GM10266 (cell line): ENCODE measurements at regions not wholly inside any gene's neighbourhood (a gene's known extent, or its start where the extent isn't known, plus 50 kb on each side); places are given as distances from the start of the nearest gene placed in this dataset.

Source experiments
- DNase-seq: peaks from one replicate; pipeline ENCODE4 v3.0.0; 2012; ENCODE audit errors: extremely low spot score
- TF ChIP-seq, protein P1 (sequence below): IDR thresholded peaks from 2 replicates; pipeline ENCODE4 v1.5.1; 2012; ENCODE audit warnings: mild to moderate bottlenecking, low read depth; ENCODE audit not compliant: control insufficient read depth, insufficient read depth; ENCODE audit errors: missing control alignments

DNA sequence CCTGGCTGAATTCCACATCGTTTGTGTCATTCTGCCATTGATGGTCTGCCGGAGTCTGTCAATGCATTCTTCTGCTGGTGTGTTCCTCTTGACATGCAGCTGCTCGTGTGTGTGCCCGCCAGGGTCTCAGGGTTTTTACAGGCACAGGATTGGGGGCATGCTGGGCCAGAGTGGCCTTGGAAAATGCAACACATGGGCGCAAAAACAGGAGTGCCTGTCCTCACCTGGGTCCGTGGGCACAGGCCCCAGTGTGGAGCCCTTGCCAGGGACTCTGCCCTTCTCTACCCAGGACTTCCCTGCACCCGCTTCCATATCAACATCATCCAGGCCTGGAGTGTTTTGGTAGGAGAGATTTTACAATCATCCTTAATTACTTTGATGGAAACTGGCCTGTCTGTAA is 340.7 kb downstream of the KIF20B start:
- DNase-seq, result no peak
- TF ChIP-seq, protein P1, sequence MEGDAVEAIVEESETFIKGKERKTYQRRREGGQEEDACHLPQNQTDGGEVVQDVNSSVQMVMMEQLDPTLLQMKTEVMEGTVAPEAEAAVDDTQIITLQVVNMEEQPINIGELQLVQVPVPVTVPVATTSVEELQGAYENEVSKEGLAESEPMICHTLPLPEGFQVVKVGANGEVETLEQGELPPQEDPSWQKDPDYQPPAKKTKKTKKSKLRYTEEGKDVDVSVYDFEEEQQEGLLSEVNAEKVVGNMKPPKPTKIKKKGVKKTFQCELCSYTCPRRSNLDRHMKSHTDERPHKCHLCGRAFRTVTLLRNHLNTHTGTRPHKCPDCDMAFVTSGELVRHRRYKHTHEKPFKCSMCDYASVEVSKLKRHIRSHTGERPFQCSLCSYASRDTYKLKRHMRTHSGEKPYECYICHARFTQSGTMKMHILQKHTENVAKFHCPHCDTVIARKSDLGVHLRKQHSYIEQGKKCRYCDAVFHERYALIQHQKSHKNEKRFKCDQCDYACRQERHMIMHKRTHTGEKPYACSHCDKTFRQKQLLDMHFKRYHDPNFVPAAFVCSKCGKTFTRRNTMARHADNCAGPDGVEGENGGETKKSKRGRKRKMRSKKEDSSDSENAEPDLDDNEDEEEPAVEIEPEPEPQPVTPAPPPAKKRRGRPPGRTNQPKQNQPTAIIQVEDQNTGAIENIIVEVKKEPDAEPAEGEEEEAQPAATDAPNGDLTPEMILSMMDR, result no peak

DNA sequence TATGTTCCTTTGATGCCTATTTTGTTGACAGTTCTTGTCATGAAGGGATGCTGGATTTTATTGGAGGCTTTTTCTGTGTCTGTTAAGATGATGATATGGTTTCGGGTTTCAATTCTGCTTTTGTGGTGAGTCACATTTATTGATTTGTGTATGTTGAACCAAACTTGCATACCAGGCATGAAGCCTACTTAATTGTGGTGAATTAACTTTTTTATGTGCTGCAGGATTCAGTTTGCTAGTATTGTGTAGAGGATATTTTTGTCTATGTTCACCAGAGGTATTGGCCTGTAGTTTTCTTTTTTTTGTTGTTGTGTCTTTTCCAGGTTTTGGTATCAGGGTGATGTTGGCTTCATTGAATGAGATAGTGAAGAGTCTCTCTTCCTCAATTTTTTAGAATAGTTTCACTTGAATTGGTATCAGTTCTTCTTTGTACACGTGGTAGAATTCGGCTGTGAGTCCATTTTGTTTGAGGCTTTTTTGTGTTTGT is 345.9 kb downstream of the KIF20B start:
- TF ChIP-seq, protein P1, result no peak
- no peak for DNase-seq

DNA sequence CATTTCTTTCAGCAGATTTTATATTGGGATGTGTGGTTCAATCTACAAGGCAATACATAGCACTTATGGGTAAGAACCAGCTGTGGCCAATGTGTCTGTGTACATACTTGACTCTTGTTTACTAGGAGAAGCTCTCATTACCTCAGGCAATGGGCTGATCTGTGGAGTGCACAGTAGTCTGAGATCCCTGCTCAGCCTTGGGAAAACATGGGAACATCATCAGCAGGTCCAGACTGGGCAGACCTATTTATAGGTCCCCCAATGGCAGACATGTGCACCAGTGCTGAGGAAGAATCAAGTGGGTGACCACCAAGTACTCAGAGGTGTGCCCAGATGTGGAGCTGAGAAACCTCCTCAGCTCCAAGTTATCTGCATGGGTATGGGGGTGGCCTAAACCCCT is 349.7 kb downstream of the KIF20B start:
- TF ChIP-seq, protein P1, result no peak
- no peak for DNase-seq

DNA sequence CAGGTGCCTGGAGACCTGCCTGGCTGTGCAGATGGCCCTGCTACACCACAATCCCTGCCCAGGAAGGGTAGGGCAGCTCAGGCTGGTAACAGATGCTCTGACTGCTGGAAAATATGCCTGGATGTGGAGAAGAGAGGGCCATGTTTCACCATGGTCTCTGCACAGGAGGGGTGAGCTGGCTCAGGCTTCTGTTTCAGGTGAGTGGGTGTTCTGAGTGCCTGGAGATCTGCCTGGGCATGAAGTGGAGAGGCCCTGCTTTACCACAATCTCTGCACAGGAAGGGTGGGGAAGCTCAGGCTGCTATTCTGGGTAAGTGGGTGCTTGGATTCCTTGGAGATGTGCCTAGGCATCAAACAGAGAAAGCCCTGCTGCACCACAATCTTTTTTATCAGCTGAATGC is 350.1 kb downstream of the KIF20B start:
- no peak for DNase-seq
- TF ChIP-seq, protein P1, result no peak

DNA sequence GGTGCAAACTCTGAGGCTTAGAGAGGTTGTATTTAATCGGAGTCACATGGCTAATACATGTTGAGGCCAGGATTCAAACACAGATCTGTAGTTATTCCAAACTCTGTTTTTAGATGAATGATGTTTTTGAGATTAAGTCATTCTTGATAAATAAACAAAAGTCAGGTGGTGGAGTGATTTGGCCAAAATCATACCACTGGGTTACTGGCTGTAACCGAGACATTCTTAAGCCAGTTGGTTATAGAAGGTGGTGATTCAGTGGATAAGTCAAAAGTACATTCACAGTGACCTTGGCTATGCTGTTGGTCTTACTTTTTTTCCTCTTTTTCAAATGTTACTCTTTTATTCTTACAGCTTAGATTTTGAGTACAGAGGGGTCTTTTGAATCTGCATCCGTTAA is 361.4 kb downstream of the KIF20B start:
- DNase-seq, result no peak
- TF ChIP-seq, protein P1, result no peak

DNA sequence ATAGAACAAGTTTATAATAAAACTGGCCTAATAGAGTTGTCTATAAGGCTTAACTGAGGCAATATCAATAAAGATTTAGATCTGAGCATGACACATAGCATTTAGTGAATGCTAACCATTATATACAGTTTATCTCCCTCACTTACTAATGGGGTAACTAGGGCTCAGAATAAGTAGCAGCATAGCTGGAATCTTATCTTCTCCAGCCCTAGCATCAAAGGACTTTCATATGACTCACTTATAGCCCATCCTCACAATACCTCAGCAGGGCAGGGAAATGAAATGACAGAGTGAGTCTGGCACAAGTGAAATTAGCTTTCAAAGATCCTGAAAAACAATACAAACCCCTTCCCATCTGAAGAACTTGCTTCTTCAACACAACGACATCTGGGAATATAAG is 362.9 kb downstream of the KIF20B start:
- DNase-seq, result no peak
- TF ChIP-seq, protein P1, result no peak

DNA sequence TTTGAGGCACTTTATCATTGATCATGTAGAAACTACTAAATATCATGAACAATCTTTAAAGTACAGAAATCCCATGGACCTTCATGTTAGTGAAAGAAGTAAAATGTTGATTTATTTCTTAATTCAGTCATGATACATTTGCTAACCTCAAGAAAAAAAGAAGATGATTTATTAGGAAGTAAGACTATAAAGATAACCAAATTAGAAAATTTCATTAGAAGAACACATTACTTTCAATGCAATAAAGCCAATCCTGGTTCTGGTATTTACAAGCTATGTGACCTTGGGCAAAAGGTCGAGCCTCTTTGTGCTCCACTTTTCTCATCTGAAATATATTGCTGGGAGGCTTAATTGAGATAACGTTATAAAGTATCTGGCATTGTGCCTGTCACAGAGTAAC is 365.0 kb downstream of the KIF20B start:
- DNase-seq, result no peak
- TF ChIP-seq, protein P1, result no peak

DNA sequence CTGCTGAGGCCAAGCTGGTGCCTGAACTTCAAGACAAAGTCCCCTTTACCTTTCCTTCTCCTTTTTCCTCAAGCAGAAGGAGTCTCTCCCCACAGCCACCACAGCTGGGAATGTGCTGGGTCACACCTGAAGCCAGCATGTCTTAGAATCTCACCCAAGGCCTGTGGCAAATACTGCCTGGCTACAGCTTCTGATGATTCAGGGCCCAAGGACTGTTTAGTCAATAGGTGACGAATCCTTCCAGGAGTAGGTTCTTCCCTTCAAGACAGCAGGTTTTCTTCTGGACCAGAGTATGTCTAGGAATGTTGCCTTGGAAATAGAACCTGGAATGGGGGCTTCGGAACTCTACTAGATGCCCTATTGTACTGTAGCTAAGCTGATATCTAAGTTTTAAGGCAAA is 374.6 kb downstream of the KIF20B start:
- TF ChIP-seq, protein P1, result no peak
- DNase-seq, result no peak
